Sigmoid colon (tissue), 6 donors: ENCODE measurements at regions not wholly inside any gene's neighbourhood (a gene's known extent, or its start where the extent isn't known, plus 50 kb on each side); places are given as distances from the start of the nearest gene placed in this dataset.

ENCODE experiments used
- DNase-seq: peaks from one replicate; pipeline ENCODE4 v3.0.0-alpha.2; 2019
- H3K27ac ChIP-seq, 4 donors: fragments of 200-600 bp; sonication (generic); one replicate each; pipeline ENCODE4 v1.5.1; 2016 to 2019; ENCODE audit warnings: mild to moderate bottlenecking in 1 of 4
- H3K27me3 ChIP-seq, 3 donors: fragments of 200-600 bp; sonication (generic); one replicate each; pipeline ENCODE4 v1.5.1; 2019; ENCODE audit warnings: mild to moderate bottlenecking in 1 of 3
- H3K36me3 ChIP-seq, 4 donors: fragments of 200-600 bp; sonication (generic); one replicate each; pipeline ENCODE4 v1.5.1; 2016 to 2019
- H3K4me1 ChIP-seq, 4 donors: fragments of 200-600 bp; sonication (generic); one replicate each; pipeline ENCODE4 v1.5.1; 2017 to 2019
- H3K4me3 ChIP-seq, 4 donors: fragments of 200-600 bp; sonication (generic); one replicate each; pipeline ENCODE4 v1.5.1; 2017 to 2019; ENCODE audit warnings: mild to moderate bottlenecking in 2 of 4, moderate library complexity in 1 of 4
- H3K9me3 ChIP-seq, 4 donors: fragments of 200-600 bp in 3 of 4; sonication (generic) in 3 of 4; one replicate each; pipeline versions ENCODE4 v1.5.1 to v1.6.1; 2013 to 2019
- EP300 ChIP-seq, 4 donors: sonication (generic); formaldehyde crosslinking; IDR thresholded peaks; one replicate each; pipeline ENCODE4 v1.6.1; 2017; ENCODE audit warnings: antibody characterized with exemption in 4 of 4
- POLR2A ChIP-seq, 2 donors: fragments of 450-650 bp; IDR thresholded peaks; one replicate each; pipeline ENCODE4 v1.6.1; 2016; ENCODE audit warnings: antibody characterized with exemption in 2 of 2, mild to moderate bottlenecking in 2 of 2, moderate library complexity in 2 of 2
- POLR2AphosphoS5 ChIP-seq, 4 donors: sonication (generic); formaldehyde crosslinking; IDR thresholded peaks; one replicate each; pipeline ENCODE4 v1.6.1; 2017; ENCODE audit warnings: antibody characterized with exemption in 4 of 4
- WGBS, 2 donors: extraction: QIAGEN DNeasy Blood & Tissue Kit; methylation state at CpG; one replicate each; pipeline ENCODE4 v1.1.7; 2013; 5-methylcytosine and 5-hydroxymethylcytosine counted together
- intact Hi-C: fragments of 100-400 bp; cut with DNase I; formaldehyde crosslinking; loops from one replicate; pipeline ENCODE4 v1.15.1; 2023
- TF ChIP-seq, protein P1 (sequence below), 4 experiments: fragments of 450-650 bp in 3 of 4; fragments of 200-600 bp in 1 of 4; IDR thresholded peaks; one replicate each; pipeline ENCODE4 v1.5.1; 2016 to 2019; ENCODE audit warnings: antibody characterized with exemption in 4 of 4, mild to moderate bottlenecking in 3 of 4, moderate library complexity in 2 of 4
- donor health status: healthy with polysubstance abuse.
- donor health status: healthy.

DNA sequence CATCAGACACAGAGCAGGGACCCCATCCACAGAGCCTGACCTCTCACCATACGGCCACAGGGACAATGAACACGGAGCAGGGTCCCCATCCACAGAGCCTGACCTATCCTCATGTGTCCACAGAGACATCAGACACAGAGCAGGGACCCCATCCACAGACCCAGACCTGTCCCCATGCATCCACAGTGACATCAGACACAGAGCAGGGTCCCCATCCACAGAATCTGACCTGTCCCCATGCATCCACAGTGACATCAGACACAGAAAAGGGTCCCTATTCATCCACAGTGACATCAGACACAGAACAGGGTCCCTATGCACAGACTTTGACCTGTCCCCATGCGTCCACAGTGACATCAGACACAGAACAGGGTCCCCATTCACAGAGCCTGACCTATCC is 325.1 kb upstream of the RAB6C start:
- Histone ChIP-seq H3K27ac (no peak overlapping the region), H3K36me3 (no peaks in the 10 kb centered on the region), H3K4me3 (no peak overlapping the region), H3K4me1 (no peaks in the 10 kb centered on the region), H3K9me3 (peaks cover 0 to 3% (median 0%) of the 10 kb centered on the region in 4 donors), H3K27me3 (no peaks in the 10 kb centered on the region)
- intact Hi-C loops: no loop called here
- TF ChIP-seq, protein P1, sequence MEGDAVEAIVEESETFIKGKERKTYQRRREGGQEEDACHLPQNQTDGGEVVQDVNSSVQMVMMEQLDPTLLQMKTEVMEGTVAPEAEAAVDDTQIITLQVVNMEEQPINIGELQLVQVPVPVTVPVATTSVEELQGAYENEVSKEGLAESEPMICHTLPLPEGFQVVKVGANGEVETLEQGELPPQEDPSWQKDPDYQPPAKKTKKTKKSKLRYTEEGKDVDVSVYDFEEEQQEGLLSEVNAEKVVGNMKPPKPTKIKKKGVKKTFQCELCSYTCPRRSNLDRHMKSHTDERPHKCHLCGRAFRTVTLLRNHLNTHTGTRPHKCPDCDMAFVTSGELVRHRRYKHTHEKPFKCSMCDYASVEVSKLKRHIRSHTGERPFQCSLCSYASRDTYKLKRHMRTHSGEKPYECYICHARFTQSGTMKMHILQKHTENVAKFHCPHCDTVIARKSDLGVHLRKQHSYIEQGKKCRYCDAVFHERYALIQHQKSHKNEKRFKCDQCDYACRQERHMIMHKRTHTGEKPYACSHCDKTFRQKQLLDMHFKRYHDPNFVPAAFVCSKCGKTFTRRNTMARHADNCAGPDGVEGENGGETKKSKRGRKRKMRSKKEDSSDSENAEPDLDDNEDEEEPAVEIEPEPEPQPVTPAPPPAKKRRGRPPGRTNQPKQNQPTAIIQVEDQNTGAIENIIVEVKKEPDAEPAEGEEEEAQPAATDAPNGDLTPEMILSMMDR (IDR thresholded peaks at IDR 0.05): no peak
- TF ChIP-seq POLR2A (IDR thresholded peaks at IDR 0.05) (no peak), EP300 (IDR thresholded peaks at IDR 0.05) (no peak), POLR2AphosphoS5 (IDR thresholded peaks at IDR 0.05) (no peak)
- WGBS, 2 donors: 64 to 72% methylated on average over 3 of the region's 3 CpGs
- DNase-seq: no peak

DNA sequence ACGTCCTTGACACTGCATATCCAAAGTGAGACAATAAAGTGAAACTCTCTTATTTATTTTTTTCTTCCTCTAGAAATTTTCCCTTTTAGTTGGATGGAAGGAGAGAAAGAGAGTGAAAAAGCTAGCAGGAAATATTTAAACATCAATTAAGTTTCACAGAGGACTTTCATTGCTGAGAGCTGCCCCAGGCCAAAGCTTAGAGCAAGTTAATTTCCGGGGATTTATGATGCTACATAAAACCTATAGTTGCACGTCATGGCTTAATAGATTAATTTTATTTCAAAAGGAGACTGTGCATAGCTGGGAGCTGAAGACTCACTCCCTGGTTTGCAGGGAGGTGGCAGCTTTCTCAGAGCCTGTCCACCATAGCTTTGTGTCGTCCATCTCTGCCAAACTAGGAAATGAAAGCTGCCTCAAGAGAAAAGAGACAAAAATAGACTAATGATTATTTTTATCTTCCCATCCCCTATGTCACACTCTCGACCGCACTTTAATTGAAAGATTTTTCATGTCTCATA is 323.3 kb upstream of the RAB6C start:
- H3K4me3 ChIP-seq: no peak overlapping the region
- WGBS, 2 donors: 66 to 79% methylated on average over 6 of the region's 6 CpGs
- no peak overlapping the region for H3K27ac ChIP-seq
- H3K36me3 ChIP-seq: no peaks in the 10 kb centered on the region
- intact Hi-C loops: no loop called here
- H3K4me1 ChIP-seq: no peaks in the 10 kb centered on the region
- no peaks in the 10 kb centered on the region for H3K27me3 ChIP-seq
- no peak for DNase-seq
- H3K9me3 ChIP-seq: peaks cover 0 to 3% (median 0%) of the 10 kb centered on the region in 4 donors
- TF ChIP-seq, protein P1 (IDR thresholded peaks at IDR 0.05): no peak
- no peak for TF ChIP-seq POLR2A (IDR thresholded peaks at IDR 0.05)
- TF ChIP-seq POLR2AphosphoS5 (IDR thresholded peaks at IDR 0.05): no peak
- no peak for TF ChIP-seq EP300 (IDR thresholded peaks at IDR 0.05)

- H3K36me3 ChIP-seq: no peaks in the 10 kb centered on the region
- peaks cover 0 to 3% (median 0%) of the 10 kb centered on the region in 4 donors for H3K9me3 ChIP-seq
- 89 to 92% methylated on average over 5 of the region's 5 CpGs for WGBS, 2 donors
- no peaks in the 10 kb centered on the region for H3K4me1 ChIP-seq
- H3K27ac ChIP-seq: no peak overlapping the region
- no peak for DNase-seq
- no peaks in the 10 kb centered on the region for H3K27me3 ChIP-seq
- intact Hi-C loops: no loop called here
- TF ChIP-seq POLR2AphosphoS5 (IDR thresholded peaks at IDR 0.05) (no peak), POLR2A (IDR thresholded peaks at IDR 0.05) (no peak), EP300 (IDR thresholded peaks at IDR 0.05) (no peak)
- TF ChIP-seq, protein P1 (IDR thresholded peaks at IDR 0.05): no peak
- H3K4me3 ChIP-seq: no peak overlapping the region
These were observed 321.0 kb upstream of the RAB6C start for GRCh38 chr2:129658430-129658829.

GRCh38 chr2:129661935-129662334 is 317.5 kb upstream of the RAB6C start:
- H3K27ac ChIP-seq: no peak overlapping the region
- no peaks in the 10 kb centered on the region for H3K4me1 ChIP-seq
- H3K4me3 ChIP-seq: no peak overlapping the region
- TF ChIP-seq EP300 (IDR thresholded peaks at IDR 0.05): no peak
- no peaks in the 10 kb centered on the region for H3K36me3 ChIP-seq
- intact Hi-C loops: no loop called here
- H3K27me3 ChIP-seq: no peaks in the 10 kb centered on the region
- 91 to 92% methylated on average over 1 of the region's 1 CpG for WGBS, 2 donors
- H3K9me3 ChIP-seq: peaks cover 0 to 3% (median 0%) of the 10 kb centered on the region in 4 donors
- DNase-seq: no peak

DNA sequence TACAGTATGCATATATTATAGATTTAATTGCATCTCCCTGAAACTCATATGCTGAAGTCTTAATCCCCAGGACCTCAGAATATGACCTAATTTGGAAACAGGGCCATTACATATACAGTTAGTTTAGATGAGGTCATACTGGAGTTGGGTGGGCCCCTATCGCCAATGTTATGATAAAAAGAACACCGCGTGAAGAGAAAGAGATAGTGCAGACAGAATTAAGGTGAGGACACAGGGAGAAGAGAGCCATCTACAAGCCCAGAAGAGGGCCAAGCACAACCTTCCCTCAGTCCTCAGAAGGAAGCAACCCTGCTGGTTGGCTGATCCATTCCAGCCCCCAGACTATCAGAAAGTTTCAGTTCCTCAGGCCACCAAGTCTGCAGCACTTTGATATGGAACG is 311.9 kb upstream of the RAB6C start:
- Histone ChIP-seq H3K27me3 (no peaks in the 10 kb centered on the region), H3K4me3 (no peak overlapping the region), H3K4me1 (no peaks in the 10 kb centered on the region), H3K9me3 (no peaks in the 10 kb centered on the region), H3K27ac (no peak overlapping the region), H3K36me3 (no peaks in the 10 kb centered on the region)
- DNase-seq: no peak
- 89 to 90% methylated on average over 4 of the region's 4 CpGs for whole genome bisulfite sequencing, 2 donors
- TF ChIP-seq EP300 (IDR thresholded peaks at IDR 0.05) (no peak), POLR2AphosphoS5 (IDR thresholded peaks at IDR 0.05) (no peak), POLR2A (IDR thresholded peaks at IDR 0.05) (no peak)
- TF ChIP-seq, protein P1 (IDR thresholded peaks at IDR 0.05): no peak
- intact Hi-C loops: no loop called here
